ENCODE measurements at regions not wholly inside any gene's neighbourhood (a gene's known extent, or its start where the extent isn't known, plus 50 kb on each side); places are given as distances from the start of the nearest gene placed in this dataset.

DNA sequence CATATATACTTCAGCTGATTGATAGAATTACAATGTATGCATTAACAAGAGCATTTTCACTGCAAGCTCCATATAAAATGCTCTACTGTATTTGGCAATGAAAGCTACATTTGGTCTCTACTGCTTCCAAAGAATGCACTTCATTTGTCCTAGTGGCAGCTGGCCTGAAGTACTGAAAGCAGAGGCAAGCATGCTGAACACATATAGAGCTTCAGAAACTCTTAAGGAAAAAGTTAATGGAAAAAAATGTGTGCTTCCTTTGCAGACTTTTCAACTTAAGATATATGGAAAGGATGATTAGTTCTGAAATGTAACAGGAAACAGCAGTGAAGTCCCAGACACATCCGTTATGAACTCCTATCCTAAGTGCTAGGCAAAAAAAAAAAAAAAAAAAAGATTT is 537.1 kb upstream of the POM121L12 start:
- TF ChIP-seq POLR2A (IDR thresholded peaks at IDR 0.05): no peak
- no peak for TF ChIP-seq CTCF (IDR thresholded peaks at IDR 0.05)

Measured in sigmoid colon (tissue), 3 donors.